ENCODE measurements at regions not wholly inside any gene's neighbourhood (a gene's known extent, or its start where the extent isn't known, plus 50 kb on each side); places are given as distances from the start of the nearest gene placed in this dataset.
"Not testable (repeated sequence)": the region's sequence is repeated elsewhere in the genome, so short reads cannot be mapped to it uniquely, and the experiment has no call there.

- no peak for DNase-seq
- Mint-ChIP-seq H3K27me3 (ENCODE audit: low read depth) (no peaks in the 10 kb centered on the region), H3K4me1 (ENCODE audit: low read depth) (no peaks in the 10 kb centered on the region), H3K4me3 (no peak overlapping the region), H3K27ac (no peak overlapping the region), H3K36me3 (ENCODE audit: low read depth) (no peaks in the 10 kb centered on the region), H3K9me3 (no peaks in the 10 kb centered on the region)
- CTCF ChIA-PET: no interaction called here
- intact Hi-C loops (cut with micrococcal nuclease): no loop called here
Measured at GRCh38 chr7:91690541-91691070, 189.9 kb downstream of the MTERF1 start.

GRCh38 chr7:91691865-91692264, 188.6 kb downstream of the MTERF1 start:
- no peaks in the 10 kb centered on the region for H3K27me3 Mint-ChIP-seq (ENCODE audit: low read depth)

GRCh38 chr7:91692800-91693199, 187.7 kb downstream of the MTERF1 start:
- no peaks in the 10 kb centered on the region for H3K9me3 Mint-ChIP-seq
- intact Hi-C loops (cut with micrococcal nuclease): no loop called here
- H3K4me3 Mint-ChIP-seq: no peak overlapping the region
- H3K4me1 Mint-ChIP-seq (ENCODE audit: low read depth): no peaks in the 10 kb centered on the region
- CTCF ChIA-PET: no interaction called here
- H3K27me3 Mint-ChIP-seq (ENCODE audit: low read depth): no peaks in the 10 kb centered on the region
- no peaks in the 10 kb centered on the region for H3K36me3 Mint-ChIP-seq (ENCODE audit: low read depth)
- no peak for DNase-seq
- H3K27ac Mint-ChIP-seq: no peak overlapping the region

More at GRCh38 chr7:91691865-91692264, 188.6 kb downstream of the MTERF1 start:
- DNase-seq: no peak
- no peaks in the 10 kb centered on the region for H3K4me1 Mint-ChIP-seq (ENCODE audit: low read depth)
- no peaks in the 10 kb centered on the region for H3K9me3 Mint-ChIP-seq
- H3K4me3 Mint-ChIP-seq: no peak overlapping the region
- CTCF ChIA-PET: no interaction called here
- intact Hi-C loops (cut with micrococcal nuclease): no loop called here
- H3K27ac Mint-ChIP-seq: no peak overlapping the region
- H3K36me3 Mint-ChIP-seq (ENCODE audit: low read depth): no peaks in the 10 kb centered on the region

- DNase-seq: no peak
- Mint-ChIP-seq H3K4me3 (no peak overlapping the region), H3K27ac (no peak overlapping the region), H3K4me1 (ENCODE audit: low read depth) (no peaks in the 10 kb centered on the region), H3K9me3 (peaks cover 4% of the 10 kb centered on the region), H3K27me3 (ENCODE audit: low read depth) (no peaks in the 10 kb centered on the region), H3K36me3 (ENCODE audit: low read depth) (no peaks in the 10 kb centered on the region)
- CTCF ChIA-PET: no interaction called here
- intact Hi-C loops (cut with micrococcal nuclease): no loop called here
Measured at GRCh38 chr7:91694351-91694841, 186.1 kb downstream of the MTERF1 start.

GRCh38 chr7:91710881-91711280, 169.6 kb downstream of the MTERF1 start:
- H3K27me3 Mint-ChIP-seq (ENCODE audit: low read depth): no peaks in the 10 kb centered on the region
- H3K36me3 Mint-ChIP-seq (ENCODE audit: low read depth): peaks cover 2% of the 10 kb centered on the region
- DNase-seq: no peak
- no peaks in the 10 kb centered on the region for H3K4me1 Mint-ChIP-seq (ENCODE audit: low read depth)
- H3K27ac Mint-ChIP-seq: no peak overlapping the region
- H3K4me3 Mint-ChIP-seq: no peak overlapping the region
- intact Hi-C loops (cut with micrococcal nuclease): no loop called here
- CTCF ChIA-PET: no interaction called here
- peaks cover 21% of the 10 kb centered on the region for H3K9me3 Mint-ChIP-seq

GRCh38 chr7:91713669-91714068, 166.8 kb downstream of the MTERF1 start:
- CTCF ChIA-PET: no interaction called here
- Mint-ChIP-seq H3K27ac (no peak overlapping the region), H3K9me3 (peaks cover 8% of the 10 kb centered on the region), H3K27me3 (ENCODE audit: low read depth) (no peaks in the 10 kb centered on the region), H3K4me3 (no peak overlapping the region), H3K36me3 (ENCODE audit: low read depth) (no peaks in the 10 kb centered on the region), H3K4me1 (ENCODE audit: low read depth) (no peaks in the 10 kb centered on the region)
- no peak for DNase-seq
- intact Hi-C loops (cut with micrococcal nuclease): no loop called here

- CTCF ChIA-PET: no interaction called here
- H3K4me3 Mint-ChIP-seq: no peak overlapping the region
- H3K4me1 Mint-ChIP-seq (ENCODE audit: low read depth): no peaks in the 10 kb centered on the region
- no peak overlapping the region for H3K27ac Mint-ChIP-seq
- intact Hi-C loops (cut with micrococcal nuclease): no loop called here
- no peaks in the 10 kb centered on the region for H3K36me3 Mint-ChIP-seq (ENCODE audit: low read depth)
- no peaks in the 10 kb centered on the region for H3K27me3 Mint-ChIP-seq (ENCODE audit: low read depth)
- peaks cover 17% of the 10 kb centered on the region for H3K9me3 Mint-ChIP-seq
- no peak for DNase-seq
Measured at GRCh38 chr7:91717681-91718470, 162.6 kb downstream of the MTERF1 start.

- H3K36me3 Mint-ChIP-seq (ENCODE audit: low read depth): no peaks in the 10 kb centered on the region
- no peaks in the 10 kb centered on the region for H3K4me1 Mint-ChIP-seq (ENCODE audit: low read depth)
- CTCF ChIA-PET: no interaction called here
- H3K27me3 Mint-ChIP-seq (ENCODE audit: low read depth): no peaks in the 10 kb centered on the region
- H3K9me3 Mint-ChIP-seq: peaks cover 20% of the 10 kb centered on the region
- no peak overlapping the region for H3K27ac Mint-ChIP-seq
- no peak overlapping the region for H3K4me3 Mint-ChIP-seq
- DNase-seq: no peak
- intact Hi-C loops (cut with micrococcal nuclease): no loop called here
Measured at GRCh38 chr7:91719008-91719407, 161.5 kb downstream of the MTERF1 start.

- intact Hi-C loops (cut with micrococcal nuclease): no loop called here
- H3K9me3 Mint-ChIP-seq: peaks cover 25% of the 10 kb centered on the region
- no peak overlapping the region for H3K4me3 Mint-ChIP-seq
- H3K36me3 Mint-ChIP-seq (ENCODE audit: low read depth): no peaks in the 10 kb centered on the region
- no peaks in the 10 kb centered on the region for H3K4me1 Mint-ChIP-seq (ENCODE audit: low read depth)
- H3K27me3 Mint-ChIP-seq (ENCODE audit: low read depth): no peaks in the 10 kb centered on the region
- H3K27ac Mint-ChIP-seq: no peak overlapping the region
- no peak for DNase-seq
- CTCF ChIA-PET: no interaction called here
Measured at GRCh38 chr7:91720260-91720937, 160.1 kb downstream of the MTERF1 start.

- Mint-ChIP-seq H3K9me3 (peaks cover 23% of the 10 kb centered on the region), H3K27ac (no peak overlapping the region), H3K27me3 (ENCODE audit: low read depth) (no peaks in the 10 kb centered on the region), H3K4me1 (ENCODE audit: low read depth) (no peaks in the 10 kb centered on the region), H3K4me3 (no peak overlapping the region), H3K36me3 (ENCODE audit: low read depth) (no peaks in the 10 kb centered on the region)
- intact Hi-C loops (cut with micrococcal nuclease): no loop called here
- DNase-seq: no peak
- CTCF ChIA-PET: no interaction called here
Measured at GRCh38 chr7:91722831-91723230, 157.7 kb downstream of the MTERF1 start.

GRCh38 chr7:91729046-91729445, 151.5 kb downstream of the MTERF1 start:
- H3K9me3 Mint-ChIP-seq; H3K27ac Mint-ChIP-seq; CTCF ChIA-PET; H3K4me3 Mint-ChIP-seq; intact Hi-C loops (cut with micrococcal nuclease); DNase-seq; H3K36me3 Mint-ChIP-seq (ENCODE audit: low read depth); H3K4me1 Mint-ChIP-seq (ENCODE audit: low read depth); H3K27me3 Mint-ChIP-seq (ENCODE audit: low read depth): not testable (repeated sequence)

GRCh38 chr7:91731976-91732375, 148.5 kb downstream of the MTERF1 start:
- Mint-ChIP-seq H3K27me3 (ENCODE audit: low read depth) (no peaks in the 10 kb centered on the region), H3K36me3 (ENCODE audit: low read depth) (no peaks in the 10 kb centered on the region), H3K27ac (no peak overlapping the region), H3K4me1 (ENCODE audit: low read depth) (no peaks in the 10 kb centered on the region), H3K4me3 (no peak overlapping the region), H3K9me3 (peaks cover 11% of the 10 kb centered on the region)
- intact Hi-C loops (cut with micrococcal nuclease): no loop called here
- DNase-seq: no peak
- CTCF ChIA-PET: no interaction called here

- Mint-ChIP-seq H3K27ac (no peak overlapping the region), H3K27me3 (ENCODE audit: low read depth) (peaks cover 2% of the 10 kb centered on the region), H3K36me3 (ENCODE audit: low read depth) (peaks cover 2% of the 10 kb centered on the region), H3K4me1 (ENCODE audit: low read depth) (no peaks in the 10 kb centered on the region), H3K4me3 (no peak overlapping the region), H3K9me3 (peaks cover 14% of the 10 kb centered on the region)
- intact Hi-C loops (cut with micrococcal nuclease): no loop called here
- no peak for DNase-seq
- CTCF ChIA-PET: interaction anchor here (0.7 kb wide), 1 partner anchor 98 kb away, joined by 3 read pairs; no protein-coding TSS in a partner anchor
Measured at GRCh38 chr7:91749418-91749817, 131.1 kb downstream of the MTERF1 start.
